HCT116 (cell line): ENCODE measurements at regions not wholly inside any gene's neighbourhood (a gene's known extent, or its start where the extent isn't known, plus 50 kb on each side); places are given as distances from the start of the nearest gene placed in this dataset.

Experiments used
- ATAC-seq: fragments of 200-7000 bp; cut with Tn5 transposase; 2 replicates; pipeline ENCODE4 v1.9.1; 2020; ENCODE audit warnings: mild to moderate bottlenecking, moderate library complexity
- BruUV-seq: library from RNA; stranded (reverse); fragments of 400-500 nt; replicated peaks from 2 replicates; lab custom pipeline; 2021; lab: Mats Ljungman, UMichigan
- CTCF ChIA-PET: fragments of 300-600 bp; sonication (Branson Sonifier 250); formaldehyde crosslinking; loops from one replicate; lab custom pipeline; 2021; ENCODE audit warnings: antibody characterized with exemption; lab: Charles Lee
- POLR2A ChIA-PET: fragments of 300-600, 350-600 bp; sonication (Branson Sonifier 250); formaldehyde crosslinking; loops from one replicate; lab custom pipeline; 2021; ENCODE audit warnings: antibody characterized with exemption; lab: Charles Lee
- RAD21 ChIA-PET, 2 experiments: fragments of 300-600 bp; sonication (Branson Sonifier 250); formaldehyde crosslinking; loops; one replicate each; lab custom pipeline; 2023; ENCODE audit warnings: low total read pairs in 2 of 2; ENCODE audit not compliant: uncharacterized antibody in 2 of 2, unreplicated experiment in 2 of 2, low non-redundant PET in 1 of 2; lab: Charles Lee
- DNase-seq: peaks from one replicate; pipeline ENCODE4 v3.0.0-alpha.2; 2010; ENCODE audit warnings: low read depth, low spot score
- H2AFZ ChIP-seq: fragments of 200-600 bp; shearing (Covaris generic), sonication (generic); 2 replicates; pipeline ENCODE4 v1.6.1; 2017; ENCODE audit warnings: low read depth, mixed run types, mixed read lengths, antibody characterized with exemption, low read length; ENCODE audit not compliant: poor library complexity, severe bottlenecking
- H3K27ac ChIP-seq: 2 replicates; pipeline ENCODE4 v1.5.1; 2012; ENCODE audit warnings: low read depth, low read length
- H3K27me3 ChIP-seq: fragments of 200-600 bp; sonication (generic); 2 replicates; pipeline ENCODE4 v1.6.1; 2016; ENCODE audit warnings: mixed run types, low read length, mixed read lengths; ENCODE audit not compliant: insufficient read depth
- H3K36me3 ChIP-seq, 2 experiments: fragments of 200-500 bp in 1 of 2; fragments of 200-600 bp in 1 of 2; sonication (Bioruptor generic) in 1 of 2; sonication (generic) in 1 of 2; 2 replicates each; pipeline versions ENCODE4 v1.5.1 to v1.6.1; 2014 to 2016; ENCODE audit warnings: low read length in 2 of 2, inconsistent platforms in 1 of 2, mixed read lengths in 1 of 2, mixed run types in 1 of 2; ENCODE audit not compliant: insufficient read depth in 2 of 2, control insufficient read depth in 1 of 2
- H3K4me1 ChIP-seq, 2 experiments: fragments of 200-600 bp in 1 of 2; sonication (generic) in 1 of 2; 2 replicates each; pipeline versions ENCODE4 v1.5.1 to v1.6.1; 2012 to 2017; ENCODE audit warnings: low read length in 2 of 2, inconsistent platforms in 1 of 2, mild to moderate bottlenecking in 1 of 2, mixed read lengths in 1 of 2, mixed run types in 1 of 2, moderate library complexity in 1 of 2; ENCODE audit not compliant: insufficient read depth in 2 of 2, control insufficient read depth in 1 of 2
- H3K4me2 ChIP-seq: fragments of 200-600 bp; sonication (generic); 2 replicates; pipeline ENCODE4 v1.6.1; 2017; ENCODE audit warnings: mixed run types, low read length, mixed read lengths
- H3K4me3 ChIP-seq, 2 experiments: fragments of 200-600 bp in 1 of 2; sonication (generic) in 1 of 2; replicated peaks in 1 of 2; 2 replicates each; pipeline ENCODE4 v1.5.1; 2011 to 2016; ENCODE audit warnings: low read length in 2 of 2, control low read depth in 1 of 2, low read depth in 1 of 2, mild to moderate bottlenecking in 1 of 2, mixed read lengths in 1 of 2, mixed run types in 1 of 2
- H3K79me2 ChIP-seq: fragments of 200-600 bp; sonication (generic); 2 replicates; pipeline ENCODE4 v1.6.1; 2017; ENCODE audit warnings: mild to moderate bottlenecking, mixed run types, low read length, moderate library complexity, mixed read lengths; ENCODE audit not compliant: insufficient read depth
- H3K9ac ChIP-seq: fragments of 200-600 bp; sonication (generic); 2 replicates; pipeline ENCODE4 v1.6.1; 2016; ENCODE audit warnings: low read length, mixed read lengths
- H3K9me2 ChIP-seq: fragments of 200-600 bp; sonication (generic), shearing (Covaris generic); 2 replicates; pipeline ENCODE4 v1.6.1; 2017; ENCODE audit warnings: mixed run types, mild to moderate bottlenecking, moderate library complexity; ENCODE audit not compliant: insufficient read depth
- H3K9me3 ChIP-seq, 2 experiments: fragments of 200-500 bp in 1 of 2; fragments of 200-600 bp in 1 of 2; sonication (Bioruptor generic) in 1 of 2; sonication (generic) in 1 of 2; 2 replicates each; pipeline ENCODE4 v1.6.1; 2014 to 2017; ENCODE audit warnings: low read length in 2 of 2, mixed read lengths in 2 of 2, inconsistent platforms in 1 of 2, low read depth in 1 of 2, mild to moderate bottlenecking in 1 of 2, mixed run types in 1 of 2, moderate library complexity in 1 of 2; ENCODE audit not compliant: control insufficient read depth in 1 of 2, insufficient read depth in 1 of 2
- H4K20me1 ChIP-seq: fragments of 200-600 bp; sonication (generic), shearing (Covaris generic); 2 replicates; pipeline ENCODE4 v1.6.1; 2017; ENCODE audit warnings: mixed run types, mild to moderate bottlenecking, moderate library complexity; ENCODE audit not compliant: insufficient read depth
- CTCF ChIP-seq, 3 experiments: fragments of 200-600 bp in 1 of 3; sonication (generic) in 1 of 3; IDR thresholded peaks in 2 of 3; conservative IDR thresholded peaks in 1 of 3; 2 replicates each; pipeline ENCODE4 v1.5.1; 2012 to 2017; ENCODE audit warnings: low read depth in 2 of 3, low read length in 2 of 3, antibody characterized with exemption in 1 of 3, borderline replicate concordance in 1 of 3, control low read depth in 1 of 3, mild to moderate bottlenecking in 1 of 3, mixed read lengths in 1 of 3, mixed run types in 1 of 3, moderate library complexity in 1 of 3; ENCODE audit not compliant: insufficient read depth in 1 of 3
- EGR1 ChIP-seq: IDR thresholded peaks from 2 replicates; pipeline ENCODE4 v1.6.1; 2012; ENCODE audit warnings: low read depth
- EZH2 ChIP-seq: fragments of 200-600 bp; sonication (generic); IDR thresholded peaks from 2 replicates; pipeline ENCODE4 v1.6.1; 2017; ENCODE audit warnings: antibody characterized with exemption, mixed run types
- FOSL1 ChIP-seq: IDR thresholded peaks from 2 replicates; pipeline ENCODE4 v1.6.1; 2012; ENCODE audit warnings: low read depth
- JUND ChIP-seq: IDR thresholded peaks from 2 replicates; pipeline ENCODE4 v1.6.1; 2012
- POLR2AphosphoS5 ChIP-seq: IDR thresholded peaks from 2 replicates; pipeline ENCODE4 v1.6.1; 2011; ENCODE audit warnings: mild to moderate bottlenecking, low read depth, low read length, moderate library complexity
- RAD21 ChIP-seq: IDR thresholded peaks from 2 replicates; pipeline ENCODE4 v1.6.1; 2012; ENCODE audit warnings: low read depth, mild to moderate bottlenecking
- REST ChIP-seq: IDR thresholded peaks from 2 replicates; pipeline ENCODE4 v1.6.1; 2012; ENCODE audit warnings: low read depth
- SIN3A ChIP-seq: IDR thresholded peaks from 2 replicates; pipeline ENCODE4 v1.6.1; 2012; ENCODE audit warnings: low read depth
- TCF7L2 ChIP-seq: IDR thresholded peaks from 2 replicates; pipeline ENCODE4 v1.7.0; 2011; ENCODE audit warnings: borderline replicate concordance, inconsistent platforms; ENCODE audit not compliant: insufficient read depth, insufficient read length; ENCODE audit errors: extremely low read depth
- ZNF274 ChIP-seq: fragments of 200-500 bp; sonication (Bioruptor generic); IDR thresholded peaks from 2 replicates; pipeline ENCODE4 v1.6.1; 2014; ENCODE audit warnings: mild to moderate bottlenecking, low read depth, low read length, inconsistent platforms
- intact Hi-C: fragments of 100-400 bp; cut with micrococcal nuclease; formaldehyde crosslinking; loops from 2 replicates; pipeline ENCODE4 v1.10.0; 2022
- TF ChIP-seq, protein P1 (sequence below): IDR thresholded peaks from 2 replicates; pipeline ENCODE4 v1.6.1; 2011; ENCODE audit warnings: mild to moderate bottlenecking, low read length, moderate library complexity; ENCODE audit not compliant: insufficient replicate concordance; ENCODE audit errors: extremely low read depth

- no peak for TF ChIP-seq FOSL1
- TF ChIP-seq ZNF274 = no peak
- TF ChIP-seq RAD21 = no peak
- TF ChIP-seq, protein P1, sequence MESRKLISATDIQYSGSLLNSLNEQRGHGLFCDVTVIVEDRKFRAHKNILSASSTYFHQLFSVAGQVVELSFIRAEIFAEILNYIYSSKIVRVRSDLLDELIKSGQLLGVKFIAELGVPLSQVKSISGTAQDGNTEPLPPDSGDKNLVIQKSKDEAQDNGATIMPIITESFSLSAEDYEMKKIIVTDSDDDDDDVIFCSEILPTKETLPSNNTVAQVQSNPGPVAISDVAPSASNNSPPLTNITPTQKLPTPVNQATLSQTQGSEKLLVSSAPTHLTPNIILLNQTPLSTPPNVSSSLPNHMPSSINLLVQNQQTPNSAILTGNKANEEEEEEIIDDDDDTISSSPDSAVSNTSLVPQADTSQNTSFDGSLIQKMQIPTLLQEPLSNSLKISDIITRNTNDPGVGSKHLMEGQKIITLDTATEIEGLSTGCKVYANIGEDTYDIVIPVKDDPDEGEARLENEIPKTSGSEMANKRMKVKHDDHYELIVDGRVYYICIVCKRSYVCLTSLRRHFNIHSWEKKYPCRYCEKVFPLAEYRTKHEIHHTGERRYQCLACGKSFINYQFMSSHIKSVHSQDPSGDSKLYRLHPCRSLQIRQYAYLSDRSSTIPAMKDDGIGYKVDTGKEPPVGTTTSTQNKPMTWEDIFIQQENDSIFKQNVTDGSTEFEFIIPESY = no peak
- TF ChIP-seq REST = no peak
- no peak for TF ChIP-seq SIN3A
- no peak for TF ChIP-seq CTCF (IDR thresholded peaks at IDR 0.05 in 2 of 3, conservative IDR thresholded peaks at IDR 0.05 in 1 of 3; ENCODE audit: borderline replicate concordance in 1 of 3, insufficient read depth in 1 of 3, low read depth in 2 of 3, low read length in 2 of 3)
- TF ChIP-seq POLR2AphosphoS5 = no peak
- no peak for TF ChIP-seq EGR1
- TF ChIP-seq TCF7L2 = no peak
- TF ChIP-seq EZH2 = no peak
- no peak for TF ChIP-seq JUND
- ChIA-PET RAD21 (no interaction called here), POLR2A (no interaction called here), CTCF (no interaction called here)
- Histone ChIP-seq H3K4me2 (no peak overlapping the region), H3K4me3 (no peak overlapping the region), H3K27me3 (no peaks in the 10 kb centered on the region; the same call in 1 of the 2 replicates), H3K4me1 (no peaks in the 10 kb centered on the region), H3K9me2 (no peaks in the 10 kb centered on the region), H3K36me3 (no peaks in the 10 kb centered on the region), H3K79me2 (no peaks in the 10 kb centered on the region), H4K20me1 (no peaks in the 10 kb centered on the region), H3K27ac (no peak overlapping the region), H2AFZ (no peak overlapping the region), H3K9me3 (peaks cover 0 to 5% of the 10 kb centered on the region in 2 experiments; a peak in 1 of 4 replicates), H3K9ac (no peak overlapping the region)
- intact Hi-C loops = no loop called here
- no peak for DNase-seq
- ATAC-seq = no peak
- BruUV-seq = no TSS peak
Observed at GRCh38 chr10:45209888-45210287, 105.5 kb downstream of the OR13A1 start.
